ENCODE measurements at regions not wholly inside any gene's neighbourhood (a gene's known extent, or its start where the extent isn't known, plus 50 kb on each side); places are given as distances from the start of the nearest gene placed in this dataset.

- TF ChIP-seq CTCF (conservative IDR thresholded peaks at IDR 0.05), result no peak
- TF ChIP-seq EZH2 (IDR thresholded peaks at IDR 0.05; ENCODE audit: low read depth), result no peak
Measured at GRCh38 chr2:11028407-11028916, 116.7 kb downstream of the KCNF1 start.
